ENCODE measurements at regions not wholly inside any gene's neighbourhood (a gene's known extent, or its start where the extent isn't known, plus 50 kb on each side); places are given as distances from the start of the nearest gene placed in this dataset.

GRCh38 chr5:155189476-155189875, 175.9 kb downstream of the KIF4B start:
- TF ChIP-seq POLR2A (IDR thresholded peaks at IDR 0.05; ENCODE audit: low read depth, low read length) = no peak
- TF ChIP-seq POLR2AphosphoS5 (IDR thresholded peaks at IDR 0.05; ENCODE audit: insufficient read depth, low read depth, low read length) = no peak
- TF ChIP-seq CTCF (IDR thresholded peaks at IDR 0.05; ENCODE audit: extremely low read depth in 1 of 2, insufficient read depth in 1 of 2, low read depth in 1 of 2, low read length in 2 of 2) = no peak
- no peak for TF ChIP-seq MAX (IDR thresholded peaks at IDR 0.05; ENCODE audit: insufficient read depth, insufficient read length)
- no peak for TF ChIP-seq EZH2 (IDR thresholded peaks at IDR 0.05; ENCODE audit: borderline replicate concordance, low read depth, low read length, severe bottlenecking)

Measured in endothelial cell of umbilical vein (primary cell).